Smooth muscle cell (in vitro differentiated cells): ENCODE measurements at regions not wholly inside any gene's neighbourhood (a gene's known extent, or its start where the extent isn't known, plus 50 kb on each side); places are given as distances from the start of the nearest gene placed in this dataset.

Experiments used
- DNase-seq: peaks from one replicate; lab custom pipeline; 2025; ENCODE audit not compliant: unreplicated experiment; lab: John Stamatoyannopoulos, UW
- H2AFZ ChIP-seq: fragments of 200-600 bp; sonication (generic); 2 replicates; pipeline ENCODE4 v1.6.0; 2016; ENCODE audit warnings: antibody characterized with exemption, low read depth, mild to moderate bottlenecking
- H3F3A ChIP-seq: fragments of 200-600 bp; sonication (generic); 2 replicates; pipeline ENCODE4 v1.6.0; 2017; ENCODE audit warnings: antibody characterized with exemption, low read depth
- H3K27ac ChIP-seq: fragments of 200-600 bp; sonication (generic); 2 replicates; pipeline ENCODE4 v1.5.1; 2016; ENCODE audit warnings: low read depth, mild to moderate bottlenecking
- H3K27me3 ChIP-seq: fragments of 200-600 bp; sonication (generic); 2 replicates; pipeline ENCODE4 v1.6.1; 2016; ENCODE audit warnings: low read depth, mild to moderate bottlenecking
- H3K36me3 ChIP-seq: fragments of 200-600 bp; sonication (generic); 2 replicates; pipeline ENCODE4 v1.5.1; 2016; ENCODE audit warnings: low read depth
- H3K4me1 ChIP-seq: fragments of 200-600 bp; sonication (generic); 2 replicates; pipeline ENCODE4 v1.5.1; 2016; ENCODE audit warnings: low read depth
- H3K4me2 ChIP-seq: fragments of 200-600 bp; sonication (generic); 2 replicates; pipeline ENCODE4 v1.6.0; 2016; ENCODE audit warnings: mild to moderate bottlenecking
- H3K4me3 ChIP-seq: fragments of 200-600 bp; sonication (generic); 2 replicates; pipeline ENCODE4 v1.5.1; 2016; ENCODE audit warnings: mild to moderate bottlenecking
- H3K79me2 ChIP-seq: fragments of 200-600 bp; sonication (generic); 2 replicates; pipeline ENCODE4 v1.6.0; 2016; ENCODE audit warnings: low read depth, mild to moderate bottlenecking
- H3K9ac ChIP-seq: fragments of 200-600 bp; sonication (generic); 2 replicates; pipeline ENCODE4 v1.6.0; 2016; ENCODE audit warnings: low read depth
- H3K9me3 ChIP-seq: fragments of 200-600 bp; sonication (generic); replicated peaks from 2 replicates; pipeline ENCODE4 v1.5.1; 2016; ENCODE audit warnings: low read depth
- H4K20me1 ChIP-seq: fragments of 200-600 bp; sonication (generic); 2 replicates; pipeline ENCODE4 v1.6.0; 2016; ENCODE audit warnings: low read depth
- WGBS: methylation state at CpG from one replicate; pipeline ENCODE4 v1.1.7; 2016; ENCODE audit warnings: low lambda C conversion rate; 5-methylcytosine and 5-hydroxymethylcytosine counted together
- TF ChIP-seq, protein P1 (sequence below): fragments of 200-600 bp; sonication (generic); IDR thresholded peaks from 2 replicates; pipeline ENCODE4 v1.5.1; 2017; ENCODE audit warnings: borderline replicate concordance, mild to moderate bottlenecking, antibody characterized with exemption; ENCODE audit not compliant: insufficient read depth, poor library complexity, severe bottlenecking

- no peak for DNase-seq
- H3K4me3 ChIP-seq = no peak overlapping the region
- peaks cover 9% of the 10 kb centered on the region for H3K9me3 ChIP-seq
- H3K79me2 ChIP-seq = no peaks in the 10 kb centered on the region
- no peaks in the 10 kb centered on the region for H3F3A ChIP-seq
- WGBS = 93% methylated on average over 2 of the region's 2 CpGs
- no peak overlapping the region for H3K4me2 ChIP-seq
- H2AFZ ChIP-seq = no peak overlapping the region
- H4K20me1 ChIP-seq = no peaks in the 10 kb centered on the region
- no peaks in the 10 kb centered on the region for H3K36me3 ChIP-seq
- H3K27ac ChIP-seq = no peak overlapping the region
- H3K27me3 ChIP-seq = no peaks in the 10 kb centered on the region
- no peak overlapping the region for H3K9ac ChIP-seq
- H3K4me1 ChIP-seq = no peaks in the 10 kb centered on the region
- TF ChIP-seq, protein P1, sequence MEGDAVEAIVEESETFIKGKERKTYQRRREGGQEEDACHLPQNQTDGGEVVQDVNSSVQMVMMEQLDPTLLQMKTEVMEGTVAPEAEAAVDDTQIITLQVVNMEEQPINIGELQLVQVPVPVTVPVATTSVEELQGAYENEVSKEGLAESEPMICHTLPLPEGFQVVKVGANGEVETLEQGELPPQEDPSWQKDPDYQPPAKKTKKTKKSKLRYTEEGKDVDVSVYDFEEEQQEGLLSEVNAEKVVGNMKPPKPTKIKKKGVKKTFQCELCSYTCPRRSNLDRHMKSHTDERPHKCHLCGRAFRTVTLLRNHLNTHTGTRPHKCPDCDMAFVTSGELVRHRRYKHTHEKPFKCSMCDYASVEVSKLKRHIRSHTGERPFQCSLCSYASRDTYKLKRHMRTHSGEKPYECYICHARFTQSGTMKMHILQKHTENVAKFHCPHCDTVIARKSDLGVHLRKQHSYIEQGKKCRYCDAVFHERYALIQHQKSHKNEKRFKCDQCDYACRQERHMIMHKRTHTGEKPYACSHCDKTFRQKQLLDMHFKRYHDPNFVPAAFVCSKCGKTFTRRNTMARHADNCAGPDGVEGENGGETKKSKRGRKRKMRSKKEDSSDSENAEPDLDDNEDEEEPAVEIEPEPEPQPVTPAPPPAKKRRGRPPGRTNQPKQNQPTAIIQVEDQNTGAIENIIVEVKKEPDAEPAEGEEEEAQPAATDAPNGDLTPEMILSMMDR = no peak
Observed at GRCh38 chr3:41125258-41125657, 74.0 kb upstream of the CTNNB1 start.

DNA sequence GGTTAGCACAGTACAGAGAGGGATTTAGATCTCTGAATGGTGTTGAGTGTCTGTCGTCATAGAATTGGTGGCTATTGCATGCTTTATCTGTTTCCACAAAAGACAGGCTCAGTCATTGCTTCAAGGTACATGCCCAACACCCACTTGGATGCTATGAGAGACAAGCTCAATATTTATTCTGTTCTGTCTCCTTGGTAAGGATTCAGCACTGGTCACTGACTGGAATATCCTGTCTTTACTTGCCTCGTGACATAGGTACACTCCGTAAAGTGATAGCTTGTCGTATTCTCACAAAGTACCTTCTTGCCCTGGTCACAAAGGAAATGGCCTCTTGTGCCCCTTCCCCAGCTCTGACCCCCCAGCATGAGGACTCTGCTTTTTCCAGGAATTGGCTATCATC lies 72.8 kb upstream of the CTNNB1 start:
- Histone ChIP-seq H3K4me1 (no peaks in the 10 kb centered on the region), H3K4me3 (no peak overlapping the region), H3F3A (no peaks in the 10 kb centered on the region), H2AFZ (no peak overlapping the region), H3K27me3 (no peaks in the 10 kb centered on the region), H4K20me1 (no peaks in the 10 kb centered on the region), H3K9ac (no peak overlapping the region), H3K79me2 (no peaks in the 10 kb centered on the region), H3K9me3 (peaks cover 9% of the 10 kb centered on the region), H3K27ac (no peak overlapping the region), H3K36me3 (no peaks in the 10 kb centered on the region), H3K4me2 (no peak overlapping the region)
- 97% methylated on average over 4 of the region's 4 CpGs for WGBS
- DNase-seq = no peak
- TF ChIP-seq, protein P1 = no peak

GRCh38 chr3:41126961-41127360 lies 72.3 kb upstream of the CTNNB1 start:
- Histone ChIP-seq H3K4me1 (no peaks in the 10 kb centered on the region), H3K4me2 (no peak overlapping the region)
- 91% methylated on average over 1 of the region's 1 CpG for WGBS

DNA sequence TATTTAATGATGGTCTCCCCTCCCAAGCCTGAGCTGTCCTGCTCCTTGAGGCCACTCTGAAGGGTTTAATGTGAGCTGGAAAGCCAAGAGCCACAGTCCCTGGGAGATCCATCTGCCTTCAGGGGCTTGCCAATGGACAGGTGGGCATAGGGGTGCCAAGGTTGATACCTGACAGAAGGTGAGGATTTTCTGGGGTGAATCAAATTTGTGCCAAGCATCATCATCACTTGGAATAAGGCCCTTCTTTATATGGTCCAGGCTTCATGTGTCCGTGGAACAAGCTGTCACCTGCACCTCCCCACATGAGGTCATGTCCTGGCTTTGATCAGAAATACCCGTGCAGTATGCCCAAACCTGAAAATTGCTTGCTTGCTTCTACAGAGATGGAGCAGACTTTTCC lies 71.9 kb upstream of the CTNNB1 start:
- no peaks in the 10 kb centered on the region for H4K20me1 ChIP-seq
- H3K36me3 ChIP-seq = no peaks in the 10 kb centered on the region
- H3F3A ChIP-seq = no peaks in the 10 kb centered on the region
- peaks cover 9% of the 10 kb centered on the region for H3K9me3 ChIP-seq
- no peak overlapping the region for H3K9ac ChIP-seq
- no peak overlapping the region for H2AFZ ChIP-seq
- TF ChIP-seq, protein P1 = no peak
- no peaks in the 10 kb centered on the region for H3K27me3 ChIP-seq
- no peak for DNase-seq
- H3K27ac ChIP-seq = no peak overlapping the region
- H3K4me2 ChIP-seq = no peak overlapping the region
- H3K79me2 ChIP-seq = no peaks in the 10 kb centered on the region
- no peaks in the 10 kb centered on the region for H3K4me1 ChIP-seq
- no peak overlapping the region for H3K4me3 ChIP-seq
- 100% methylated on average over 2 of the region's 2 CpGs for WGBS

More at GRCh38 chr3:41126961-41127360, 72.3 kb upstream of the CTNNB1 start:
- no peaks in the 10 kb centered on the region for H3K36me3 ChIP-seq
- H3K27me3 ChIP-seq = no peaks in the 10 kb centered on the region
- H3K79me2 ChIP-seq = no peaks in the 10 kb centered on the region
- H2AFZ ChIP-seq = no peak overlapping the region
- H3K9ac ChIP-seq = no peak overlapping the region
- DNase-seq = no peak
- H3K27ac ChIP-seq = no peak overlapping the region
- H3F3A ChIP-seq = no peaks in the 10 kb centered on the region
- TF ChIP-seq, protein P1 = no peak
- H3K9me3 ChIP-seq = peaks cover 9% of the 10 kb centered on the region
- no peak overlapping the region for H3K4me3 ChIP-seq
- no peaks in the 10 kb centered on the region for H4K20me1 ChIP-seq
